Esophagus muscularis mucosa (tissue), 4 donors: ENCODE measurements at regions not wholly inside any gene's neighbourhood (a gene's known extent, or its start where the extent isn't known, plus 50 kb on each side); places are given as distances from the start of the nearest gene placed in this dataset.

ENCODE experiments used
- CTCF ChIP-seq, 3 experiments: fragments of 200-600 bp in 2 of 3; fragments of 450-650 bp in 1 of 3; sonication (generic) in 2 of 3; IDR thresholded peaks; one replicate each; pipeline ENCODE4 v1.5.1; 2017 to 2019; ENCODE audit warnings: antibody characterized with exemption in 3 of 3, mild to moderate bottlenecking in 2 of 3, moderate library complexity in 1 of 3
- EP300 ChIP-seq: sonication (generic); formaldehyde crosslinking; IDR thresholded peaks from one replicate; pipeline ENCODE4 v1.6.1; 2017; ENCODE audit warnings: antibody characterized with exemption
- POLR2AphosphoS5 ChIP-seq, 2 donors: sonication (generic); formaldehyde crosslinking; IDR thresholded peaks; one replicate each; pipeline ENCODE4 v1.6.1; 2017; ENCODE audit warnings: antibody characterized with exemption in 2 of 2

- no peak for TF ChIP-seq CTCF (IDR thresholded peaks at IDR 0.05)
- TF ChIP-seq EP300: no peak
- no peak for TF ChIP-seq POLR2AphosphoS5 (IDR thresholded peaks at IDR 0.05)
Observed at GRCh38 chr1:184302346-184302745, 84.5 kb upstream of the C1orf21 start.
